ENCODE measurements at regions not wholly inside any gene's neighbourhood (a gene's known extent, or its start where the extent isn't known, plus 50 kb on each side); places are given as distances from the start of the nearest gene placed in this dataset.

DNA sequence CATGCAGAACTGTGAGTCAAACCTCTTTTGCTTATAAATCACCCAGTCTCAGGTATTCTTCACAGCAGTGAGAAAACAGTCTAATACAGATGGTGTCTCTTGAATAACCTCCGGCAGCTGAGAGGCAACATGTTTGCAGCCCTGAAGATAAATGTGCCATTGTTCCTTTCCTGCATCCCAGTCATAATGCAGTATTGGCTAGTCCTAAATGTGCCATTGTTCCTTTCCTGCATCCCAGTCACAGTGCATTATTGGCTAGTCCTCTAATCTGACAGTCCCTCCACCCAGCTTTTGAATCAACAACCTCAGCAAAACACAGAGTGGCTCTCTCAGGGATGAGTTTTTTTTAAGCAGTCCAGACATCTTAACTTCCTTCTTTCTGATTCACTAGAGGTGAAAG is 550.7 kb downstream of the RIT2 start:
- TF ChIP-seq, protein P1, sequence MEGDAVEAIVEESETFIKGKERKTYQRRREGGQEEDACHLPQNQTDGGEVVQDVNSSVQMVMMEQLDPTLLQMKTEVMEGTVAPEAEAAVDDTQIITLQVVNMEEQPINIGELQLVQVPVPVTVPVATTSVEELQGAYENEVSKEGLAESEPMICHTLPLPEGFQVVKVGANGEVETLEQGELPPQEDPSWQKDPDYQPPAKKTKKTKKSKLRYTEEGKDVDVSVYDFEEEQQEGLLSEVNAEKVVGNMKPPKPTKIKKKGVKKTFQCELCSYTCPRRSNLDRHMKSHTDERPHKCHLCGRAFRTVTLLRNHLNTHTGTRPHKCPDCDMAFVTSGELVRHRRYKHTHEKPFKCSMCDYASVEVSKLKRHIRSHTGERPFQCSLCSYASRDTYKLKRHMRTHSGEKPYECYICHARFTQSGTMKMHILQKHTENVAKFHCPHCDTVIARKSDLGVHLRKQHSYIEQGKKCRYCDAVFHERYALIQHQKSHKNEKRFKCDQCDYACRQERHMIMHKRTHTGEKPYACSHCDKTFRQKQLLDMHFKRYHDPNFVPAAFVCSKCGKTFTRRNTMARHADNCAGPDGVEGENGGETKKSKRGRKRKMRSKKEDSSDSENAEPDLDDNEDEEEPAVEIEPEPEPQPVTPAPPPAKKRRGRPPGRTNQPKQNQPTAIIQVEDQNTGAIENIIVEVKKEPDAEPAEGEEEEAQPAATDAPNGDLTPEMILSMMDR (IDR thresholded peaks at IDR 0.05): no peak
- TF ChIP-seq POLR2A (IDR thresholded peaks at IDR 0.05): no peak
